AG09309 (cell line): ENCODE measurements at regions not wholly inside any gene's neighbourhood (a gene's known extent, or its start where the extent isn't known, plus 50 kb on each side); places are given as distances from the start of the nearest gene placed in this dataset.

Experiments used
- DNase-seq: peaks from one replicate; pipeline ENCODE4 v3.0.0-alpha.2; 2010; ENCODE audit warnings: low read depth
- H3K4me3 ChIP-seq: 2 replicates; pipeline ENCODE4 v1.5.1; 2011; ENCODE audit warnings: mild to moderate bottlenecking, low read depth, low read length, moderate library complexity; ENCODE audit not compliant: control insufficient read depth
- TF ChIP-seq, protein P1 (sequence below): IDR thresholded peaks from 2 replicates; pipeline ENCODE4 v1.5.1; 2011; ENCODE audit warnings: mild to moderate bottlenecking, low read depth, low read length, inconsistent platforms; ENCODE audit not compliant: insufficient read depth, control insufficient read depth; ENCODE audit errors: missing control alignments

GRCh38 chr17:34719569-34719968 is 140.2 kb downstream of the TMEM132E start:
- H3K4me3 ChIP-seq: no peak overlapping the region
- no peak for DNase-seq
- TF ChIP-seq, protein P1, sequence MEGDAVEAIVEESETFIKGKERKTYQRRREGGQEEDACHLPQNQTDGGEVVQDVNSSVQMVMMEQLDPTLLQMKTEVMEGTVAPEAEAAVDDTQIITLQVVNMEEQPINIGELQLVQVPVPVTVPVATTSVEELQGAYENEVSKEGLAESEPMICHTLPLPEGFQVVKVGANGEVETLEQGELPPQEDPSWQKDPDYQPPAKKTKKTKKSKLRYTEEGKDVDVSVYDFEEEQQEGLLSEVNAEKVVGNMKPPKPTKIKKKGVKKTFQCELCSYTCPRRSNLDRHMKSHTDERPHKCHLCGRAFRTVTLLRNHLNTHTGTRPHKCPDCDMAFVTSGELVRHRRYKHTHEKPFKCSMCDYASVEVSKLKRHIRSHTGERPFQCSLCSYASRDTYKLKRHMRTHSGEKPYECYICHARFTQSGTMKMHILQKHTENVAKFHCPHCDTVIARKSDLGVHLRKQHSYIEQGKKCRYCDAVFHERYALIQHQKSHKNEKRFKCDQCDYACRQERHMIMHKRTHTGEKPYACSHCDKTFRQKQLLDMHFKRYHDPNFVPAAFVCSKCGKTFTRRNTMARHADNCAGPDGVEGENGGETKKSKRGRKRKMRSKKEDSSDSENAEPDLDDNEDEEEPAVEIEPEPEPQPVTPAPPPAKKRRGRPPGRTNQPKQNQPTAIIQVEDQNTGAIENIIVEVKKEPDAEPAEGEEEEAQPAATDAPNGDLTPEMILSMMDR: no peak

- H3K4me3 ChIP-seq: no peak overlapping the region
- TF ChIP-seq, protein P1: no peak
- no peak for DNase-seq
Measured at GRCh38 chr17:34717092-34717491, 137.7 kb downstream of the TMEM132E start.

- DNase-seq: no peak
- no peak overlapping the region for H3K4me3 ChIP-seq
- TF ChIP-seq, protein P1: no peak
Measured at GRCh38 chr17:34716291-34716690, 136.9 kb downstream of the TMEM132E start.

DNA sequence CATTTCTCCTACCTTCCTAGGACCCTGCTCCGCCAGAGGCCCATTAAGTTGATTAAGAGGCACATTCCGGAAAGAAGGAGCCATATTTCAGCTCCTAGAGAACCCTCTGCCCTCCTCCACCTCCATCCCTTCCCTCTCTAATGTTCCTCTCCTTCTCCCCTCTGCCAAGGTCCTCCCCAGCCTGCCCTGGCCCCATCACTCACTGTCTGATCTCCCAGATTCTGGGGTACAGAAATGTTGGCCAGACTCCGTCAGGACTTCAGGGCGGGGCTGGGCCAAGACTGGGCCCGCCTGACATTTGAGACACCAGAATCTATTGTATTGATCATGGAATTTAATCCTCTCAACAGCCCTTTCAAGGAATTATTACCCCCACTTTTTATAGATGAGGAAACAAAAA is 136.1 kb downstream of the TMEM132E start:
- no peak overlapping the region for H3K4me3 ChIP-seq
- TF ChIP-seq, protein P1: no peak
- DNase-seq: no peak

DNA sequence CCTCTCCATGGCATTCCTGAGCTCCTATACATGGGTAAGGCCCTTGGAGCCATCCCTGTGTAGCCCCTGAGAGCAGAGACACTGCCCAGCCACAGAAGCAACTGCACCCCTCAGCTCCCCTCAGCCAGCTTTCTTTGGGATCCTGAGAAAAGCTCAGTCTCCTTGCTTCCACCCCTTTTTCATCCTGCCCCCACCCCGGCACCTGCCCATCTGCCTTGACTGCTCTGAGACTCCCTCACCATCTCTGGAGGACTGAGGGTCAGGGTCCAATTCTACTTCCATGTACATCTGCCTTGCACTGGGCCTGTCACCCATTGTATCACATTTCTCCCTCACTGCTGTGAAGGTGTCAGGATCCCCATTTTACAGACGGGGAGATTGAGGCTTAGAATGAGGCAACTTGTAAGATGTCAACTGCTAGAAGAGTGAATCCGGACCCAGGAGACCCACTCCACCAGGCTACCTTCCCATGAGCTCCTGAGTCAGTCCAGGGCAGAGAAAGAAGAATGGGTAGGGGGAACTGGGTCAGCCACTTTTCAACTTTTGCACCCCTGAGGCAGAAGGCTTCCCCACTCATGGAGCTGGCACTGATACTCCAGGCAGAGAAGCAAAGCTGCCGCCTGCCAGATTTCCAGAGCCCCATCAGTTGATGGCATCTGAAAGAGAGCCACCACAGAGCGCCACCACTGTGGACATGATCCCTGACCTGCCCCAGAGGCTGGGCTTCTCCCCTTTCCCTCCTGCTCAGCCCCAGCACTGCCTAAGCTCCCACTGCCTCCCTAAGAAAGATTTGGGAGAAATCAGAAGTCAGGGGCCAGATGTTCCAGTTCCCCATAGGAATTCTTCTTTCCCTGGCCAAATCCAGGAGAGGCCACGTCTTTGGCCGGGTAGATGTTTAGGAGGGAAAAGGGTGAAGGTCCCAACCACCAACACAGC is 135.4 kb downstream of the TMEM132E start:
- TF ChIP-seq, protein P1: no peak
- H3K4me3 ChIP-seq: no peak overlapping the region
- no peak for DNase-seq

DNA sequence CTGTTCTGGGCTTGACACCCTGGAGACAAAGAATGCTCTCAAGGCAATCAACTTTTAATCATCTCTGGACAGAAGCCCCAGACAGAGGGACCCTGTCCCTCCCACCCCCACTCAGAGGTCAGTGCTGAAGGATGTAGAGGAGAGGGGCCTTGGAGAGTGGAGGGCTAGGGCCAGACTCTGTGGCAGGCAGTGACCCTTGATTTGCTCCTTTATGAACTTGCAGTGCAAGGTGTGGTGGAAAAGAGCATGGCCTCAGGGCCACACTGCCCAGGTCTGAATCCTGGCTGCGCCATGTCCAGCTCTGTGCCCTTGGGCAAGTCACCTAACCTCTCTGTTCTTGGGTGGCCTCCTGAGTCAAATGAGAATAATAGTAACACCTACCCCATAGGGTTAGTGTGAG is 134.3 kb downstream of the TMEM132E start:
- TF ChIP-seq, protein P1: no peak
- no peak overlapping the region for H3K4me3 ChIP-seq
- DNase-seq: no peak
